Stimulated activated effector memory CD8-positive, alpha-beta T cell treated with anti-CD3 and anti-CD28 coated beads, Interleukin-12 subunit alpha, Interleukin-12 subunit beta, amount 100 ng/mL, for 72 hours (primary cell): ENCODE measurements at regions not wholly inside any gene's neighbourhood (a gene's known extent, or its start where the extent isn't known, plus 50 kb on each side); places are given as distances from the start of the nearest gene placed in this dataset.

Source experiments
- ATAC-seq: fragments of 150-1000 bp; cut with Tn5 transposase; 2 replicates; pipeline ENCODE4 v1.10.0; 2021
- DNase-seq, 2 donors: peaks; one replicate each; pipeline ENCODE4 v3.0.0; 2021 to 2022; ENCODE audit warnings: low spot score in 2 of 2
- H3K27ac Mint-ChIP-seq: one replicate; pipeline ENCODE4 v1.8.0; 2022; ENCODE audit warnings: mild to moderate bottlenecking, mixed read lengths
- H3K36me3 Mint-ChIP-seq: one replicate; pipeline ENCODE4 v1.8.0; 2022; ENCODE audit warnings: mild to moderate bottlenecking, mixed read lengths
- H3K4me1 Mint-ChIP-seq: one replicate; pipeline ENCODE4 v1.8.0; 2022; ENCODE audit warnings: mixed read lengths
- H3K4me3 Mint-ChIP-seq: one replicate; pipeline ENCODE4 v1.8.0; 2022; ENCODE audit warnings: mild to moderate bottlenecking, mixed read lengths
- H3K9me3 Mint-ChIP-seq: one replicate; pipeline ENCODE4 v1.8.0; 2022; ENCODE audit warnings: mixed read lengths

DNA sequence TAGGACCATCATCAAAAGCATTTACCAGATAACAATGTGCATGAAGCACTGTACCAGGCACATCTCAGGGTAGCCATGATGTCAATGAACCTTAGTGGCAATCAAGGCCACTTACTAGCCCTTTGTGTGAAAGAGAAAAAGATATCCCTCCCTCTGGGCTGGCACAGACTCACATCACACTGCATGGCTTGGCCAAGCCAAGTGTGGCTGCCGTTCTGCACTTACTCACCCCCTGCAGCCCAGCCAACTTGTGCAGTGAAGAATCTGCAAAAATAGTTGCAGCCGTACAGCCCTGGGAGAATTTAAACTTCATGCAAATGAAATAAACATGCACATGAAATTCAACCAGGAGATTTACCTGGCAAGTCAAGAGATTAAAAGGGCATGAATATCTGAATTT, 333.5 kb downstream of the DEPDC1B start:
- H3K9me3 Mint-ChIP-seq, result peaks cover 13% of the 10 kb centered on the region
- no peaks in the 10 kb centered on the region for H3K36me3 Mint-ChIP-seq
- H3K27ac Mint-ChIP-seq, result no peak overlapping the region
- DNase-seq (no peak), ATAC-seq (no peak)
- H3K4me3 Mint-ChIP-seq, result no peak overlapping the region
- no peaks in the 10 kb centered on the region for H3K4me1 Mint-ChIP-seq

DNA sequence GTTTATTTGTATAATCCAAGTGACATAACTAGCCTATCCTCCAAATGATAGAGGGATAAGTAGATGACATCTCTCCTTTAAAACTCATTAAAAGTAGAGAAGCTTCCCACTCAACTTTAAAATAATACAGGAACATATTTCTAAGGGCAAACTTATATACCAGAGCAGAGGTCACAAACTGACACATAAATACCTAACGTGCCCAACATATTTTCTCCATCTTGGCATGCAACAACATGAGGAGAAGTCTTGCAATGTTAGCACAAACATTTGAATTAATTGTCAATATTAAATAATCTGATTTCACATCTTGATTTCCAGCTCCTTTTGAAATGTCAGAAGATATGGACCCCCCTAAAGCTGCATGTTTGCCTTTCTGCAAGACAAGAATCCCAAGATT, 335.0 kb downstream of the DEPDC1B start:
- H3K4me3 Mint-ChIP-seq, result no peak overlapping the region
- ATAC-seq, result no peak

DNA sequence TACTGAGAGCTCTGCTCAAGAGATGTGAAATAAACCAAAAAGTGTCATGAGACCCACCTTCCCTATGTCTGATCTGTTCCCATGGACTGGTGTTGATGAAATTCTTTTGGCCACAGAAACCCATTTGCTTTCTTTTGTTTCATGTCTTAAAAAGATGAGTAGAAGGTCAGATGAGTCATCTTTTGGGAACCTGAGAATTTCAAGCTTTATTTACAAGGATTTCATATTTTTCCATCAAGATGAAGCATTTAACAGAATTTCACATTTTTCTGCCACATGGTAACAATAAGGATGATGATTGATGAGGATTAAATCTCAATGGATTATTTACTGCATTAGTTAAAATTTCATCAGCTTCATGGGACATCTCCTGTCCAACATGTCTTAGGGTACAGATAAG, 337.8 kb downstream of the DEPDC1B start:
- DNase-seq (no peak), ATAC-seq (no peak)
- Mint-ChIP-seq H3K36me3 (no peaks in the 10 kb centered on the region), H3K27ac (no peak overlapping the region), H3K9me3 (peaks cover 10% of the 10 kb centered on the region), H3K4me1 (no peaks in the 10 kb centered on the region), H3K4me3 (no peak overlapping the region)

More for the DNA sequence above, 335.0 kb downstream of the DEPDC1B start:
- no peaks in the 10 kb centered on the region for H3K36me3 Mint-ChIP-seq
- peaks cover 11% of the 10 kb centered on the region for H3K9me3 Mint-ChIP-seq
- H3K27ac Mint-ChIP-seq, result no peak overlapping the region
- DNase-seq, result no peak
- no peaks in the 10 kb centered on the region for H3K4me1 Mint-ChIP-seq

- no peaks in the 10 kb centered on the region for H3K4me1 Mint-ChIP-seq
- no peak overlapping the region for H3K4me3 Mint-ChIP-seq
- DNase-seq (no peak), ATAC-seq (no peak)
- peaks cover 10% of the 10 kb centered on the region for H3K9me3 Mint-ChIP-seq
- H3K36me3 Mint-ChIP-seq, result no peaks in the 10 kb centered on the region
- no peak overlapping the region for H3K27ac Mint-ChIP-seq
These were observed 339.6 kb downstream of the DEPDC1B start for GRCh38 chr5:60360355-60360754.

GRCh38 chr5:60357302-60357701, 342.7 kb downstream of the DEPDC1B start:
- no peak overlapping the region for H3K4me3 Mint-ChIP-seq
- DNase-seq, result no peak
- no peak overlapping the region for H3K27ac Mint-ChIP-seq
- H3K36me3 Mint-ChIP-seq, result no peaks in the 10 kb centered on the region
- ATAC-seq, result no peak
- H3K9me3 Mint-ChIP-seq, result peaks cover 4% of the 10 kb centered on the region
- no peaks in the 10 kb centered on the region for H3K4me1 Mint-ChIP-seq

- no peak for DNase-seq
- no peaks in the 10 kb centered on the region for H3K36me3 Mint-ChIP-seq
- no peak overlapping the region for H3K4me3 Mint-ChIP-seq
- H3K4me1 Mint-ChIP-seq, result no peaks in the 10 kb centered on the region
- H3K9me3 Mint-ChIP-seq, result peaks cover 6% of the 10 kb centered on the region
- no peak for ATAC-seq
- no peak overlapping the region for H3K27ac Mint-ChIP-seq
These were observed 343.2 kb downstream of the DEPDC1B start for GRCh38 chr5:60356745-60357144.

GRCh38 chr5:60355181-60355580, 344.8 kb downstream of the DEPDC1B start:
- Mint-ChIP-seq H3K4me3 (no peak overlapping the region), H3K27ac (no peak overlapping the region), H3K9me3 (peaks cover 6% of the 10 kb centered on the region), H3K4me1 (no peaks in the 10 kb centered on the region), H3K36me3 (no peaks in the 10 kb centered on the region)
- ATAC-seq, result no peak
- DNase-seq, result no peak

- Mint-ChIP-seq H3K27ac (no peak overlapping the region), H3K4me3 (no peak overlapping the region), H3K4me1 (no peaks in the 10 kb centered on the region), H3K36me3 (no peaks in the 10 kb centered on the region), H3K9me3 (peaks cover 3% of the 10 kb centered on the region)
- ATAC-seq, result no peak
- DNase-seq, result no peak
These were observed 345.7 kb downstream of the DEPDC1B start for GRCh38 chr5:60354311-60354710.

GRCh38 chr5:60352992-60353599, 346.9 kb downstream of the DEPDC1B start:
- peaks cover 3% of the 10 kb centered on the region for H3K9me3 Mint-ChIP-seq
- no peak overlapping the region for H3K4me3 Mint-ChIP-seq
- no peak for DNase-seq
- no peaks in the 10 kb centered on the region for H3K4me1 Mint-ChIP-seq
- no peak overlapping the region for H3K27ac Mint-ChIP-seq
- ATAC-seq, result no peak
- H3K36me3 Mint-ChIP-seq, result no peaks in the 10 kb centered on the region

GRCh38 chr5:60350794-60351193, 349.2 kb downstream of the DEPDC1B start:
- H3K36me3 Mint-ChIP-seq, result no peaks in the 10 kb centered on the region
- H3K9me3 Mint-ChIP-seq, result peaks cover 3% of the 10 kb centered on the region
- no peak overlapping the region for H3K27ac Mint-ChIP-seq
- no peaks in the 10 kb centered on the region for H3K4me1 Mint-ChIP-seq
- ATAC-seq (no peak), DNase-seq (no peak)
- H3K4me3 Mint-ChIP-seq, result no peak overlapping the region

- Mint-ChIP-seq H3K36me3 (no peaks in the 10 kb centered on the region), H3K27ac (no peak overlapping the region), H3K4me3 (no peak overlapping the region), H3K9me3 (peaks cover 3% of the 10 kb centered on the region), H3K4me1 (no peaks in the 10 kb centered on the region)
- DNase-seq (no peak), ATAC-seq (no peak)
These were observed 350.0 kb downstream of the DEPDC1B start for GRCh38 chr5:60349891-60350415.

GRCh38 chr5:60346393-60346792, 353.6 kb downstream of the DEPDC1B start:
- H3K4me3 Mint-ChIP-seq, result no peak overlapping the region
- DNase-seq (no peak), ATAC-seq (no peak)
- H3K36me3 Mint-ChIP-seq, result no peaks in the 10 kb centered on the region
- no peak overlapping the region for H3K27ac Mint-ChIP-seq
- no peaks in the 10 kb centered on the region for H3K4me1 Mint-ChIP-seq
- H3K9me3 Mint-ChIP-seq, result peaks cover 3% of the 10 kb centered on the region

- ATAC-seq, result no peak
- Mint-ChIP-seq H3K4me1 (no peaks in the 10 kb centered on the region), H3K36me3 (no peaks in the 10 kb centered on the region), H3K27ac (no peak overlapping the region), H3K4me3 (no peak overlapping the region), H3K9me3 (peaks cover 5% of the 10 kb centered on the region)
- DNase-seq, result no peak
These were observed 356.9 kb downstream of the DEPDC1B start for GRCh38 chr5:60343102-60343501.

DNA sequence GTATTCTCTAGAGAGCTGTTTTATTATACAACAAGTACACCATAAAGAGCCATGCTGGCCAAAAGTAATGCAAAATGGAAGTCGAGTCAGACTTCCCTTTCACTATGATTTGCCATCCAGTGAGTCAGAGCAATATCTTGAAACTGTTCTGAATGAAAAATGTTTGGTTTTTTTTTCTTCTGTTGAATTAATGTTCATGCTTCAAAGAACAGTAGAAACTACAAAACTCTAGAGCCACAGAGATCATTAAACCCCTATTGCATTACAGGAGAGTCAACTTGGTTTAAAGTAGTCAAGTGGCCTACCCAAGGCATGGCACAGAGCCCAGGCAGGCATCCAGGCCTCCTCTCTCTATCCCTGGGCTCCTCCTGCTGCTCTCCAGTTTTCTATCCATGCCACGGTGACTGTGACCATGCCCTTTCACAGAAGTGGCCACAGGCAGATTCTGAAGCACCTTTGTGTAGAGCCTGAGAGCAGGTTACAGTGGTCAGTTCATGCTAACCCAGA, 358.9 kb downstream of the DEPDC1B start:
- Mint-ChIP-seq H3K36me3 (no peaks in the 10 kb centered on the region), H3K27ac (no peak overlapping the region), H3K4me3 (no peak overlapping the region), H3K4me1 (no peaks in the 10 kb centered on the region), H3K9me3 (peaks cover 5% of the 10 kb centered on the region)
- ATAC-seq (no peak), DNase-seq (no peak)

DNA sequence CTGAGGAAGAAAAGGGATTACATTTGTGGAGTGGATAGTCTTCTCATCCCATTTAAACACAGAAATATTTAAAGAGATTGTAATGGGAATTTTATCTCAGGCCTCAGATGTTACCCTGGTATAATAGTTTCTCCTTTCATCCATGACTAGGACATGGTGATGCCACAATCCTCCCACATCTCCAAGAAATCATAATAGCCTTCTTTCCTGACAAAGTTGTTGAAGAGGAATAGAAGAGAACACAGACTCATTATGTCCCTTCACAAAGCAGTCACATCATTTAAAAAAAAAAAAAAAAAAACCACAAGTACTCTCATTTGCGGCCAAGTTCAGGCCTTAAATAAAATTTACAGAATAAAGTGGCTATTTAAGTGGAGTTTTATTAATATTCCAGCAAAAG, 359.6 kb downstream of the DEPDC1B start:
- Mint-ChIP-seq H3K27ac (no peak overlapping the region), H3K36me3 (no peaks in the 10 kb centered on the region), H3K4me3 (no peak overlapping the region), H3K4me1 (no peaks in the 10 kb centered on the region), H3K9me3 (peaks cover 5% of the 10 kb centered on the region)
- DNase-seq (no peak), ATAC-seq (no peak)

DNA sequence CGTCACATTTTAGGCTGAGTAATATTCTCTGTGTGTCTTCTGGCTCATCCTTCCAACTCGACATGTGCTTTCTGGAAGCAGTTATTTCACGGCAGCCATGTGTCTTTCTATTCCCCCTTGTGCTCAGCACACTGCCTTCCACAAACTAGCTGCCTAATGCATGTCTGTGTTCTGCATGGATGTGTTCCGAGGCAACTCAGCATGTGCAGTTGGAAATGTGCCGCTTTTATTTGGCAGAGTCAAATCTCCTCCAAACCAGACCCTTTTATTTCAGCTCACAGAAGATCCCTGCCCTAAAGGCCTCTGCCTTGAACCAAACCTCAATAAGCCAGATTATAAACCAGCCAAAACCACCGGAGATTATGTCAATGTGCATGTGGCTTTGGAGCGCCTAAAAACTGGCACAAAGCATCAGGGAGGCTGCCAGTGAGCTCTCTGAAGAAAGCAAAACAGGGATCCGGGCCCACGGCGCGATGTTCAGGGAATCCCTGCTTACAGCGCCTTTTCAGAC, 360.2 kb downstream of the DEPDC1B start:
- Mint-ChIP-seq H3K27ac (no peak overlapping the region), H3K4me1 (no peaks in the 10 kb centered on the region), H3K36me3 (no peaks in the 10 kb centered on the region), H3K9me3 (peaks cover 5% of the 10 kb centered on the region), H3K4me3 (no peak overlapping the region)
- DNase-seq (no peak), ATAC-seq (no peak)
